Hematopoietic multipotent progenitor cell treated with erythropoietin and hydrocortisone succinate and interleukin-3 and kit ligand, for 17 days (in vitro differentiated cells): ENCODE measurements at regions not wholly inside any gene's neighbourhood (a gene's known extent, or its start where the extent isn't known, plus 50 kb on each side); places are given as distances from the start of the nearest gene placed in this dataset.

Experiments used
- DNase-seq: peaks from one replicate; pipeline ENCODE4 v3.0.0-alpha.2; 2015; ENCODE audit warnings: low spot score

DNA sequence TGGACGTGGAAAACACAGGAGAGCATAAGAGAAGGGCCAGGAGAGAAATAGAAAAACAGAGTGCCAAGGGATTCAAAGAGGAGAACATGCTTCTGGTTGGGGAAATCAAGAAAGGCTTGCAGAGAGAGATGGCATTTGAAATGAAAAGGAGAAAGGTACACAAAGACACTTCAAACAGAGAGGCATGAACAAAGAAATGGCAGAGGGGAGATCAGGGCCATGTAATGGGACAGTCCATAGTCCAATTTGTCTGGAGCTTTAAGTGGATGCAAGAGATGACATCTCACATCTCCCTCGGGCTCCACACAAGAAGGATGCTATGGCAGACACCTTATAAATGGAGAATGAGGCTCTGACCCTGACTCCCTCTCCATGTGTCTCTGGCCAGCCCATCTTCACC lies 331.1 kb downstream of the MLLT3 start:
- no peak for DNase-seq

DNA sequence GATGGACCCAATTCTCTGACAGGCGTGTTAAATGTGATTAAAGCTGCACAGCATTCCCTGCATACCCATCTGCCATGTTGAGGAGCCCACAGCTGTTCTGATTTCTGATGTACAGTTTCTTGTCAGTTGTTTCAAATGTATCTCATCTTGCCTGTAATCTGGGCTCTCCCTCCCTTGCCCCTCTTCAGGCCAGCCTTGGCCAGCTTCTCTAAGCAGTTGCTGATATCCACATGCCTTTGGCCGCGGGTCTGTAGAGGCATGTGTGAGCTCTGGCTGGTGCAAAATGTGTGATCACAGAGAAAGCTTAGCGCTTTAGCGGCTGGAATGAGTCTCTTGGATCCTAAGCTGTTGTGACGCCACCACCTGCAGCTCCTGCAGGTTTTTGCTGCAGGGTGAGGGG lies 332.0 kb downstream of the MLLT3 start:
- DNase-seq, result no peak

DNA sequence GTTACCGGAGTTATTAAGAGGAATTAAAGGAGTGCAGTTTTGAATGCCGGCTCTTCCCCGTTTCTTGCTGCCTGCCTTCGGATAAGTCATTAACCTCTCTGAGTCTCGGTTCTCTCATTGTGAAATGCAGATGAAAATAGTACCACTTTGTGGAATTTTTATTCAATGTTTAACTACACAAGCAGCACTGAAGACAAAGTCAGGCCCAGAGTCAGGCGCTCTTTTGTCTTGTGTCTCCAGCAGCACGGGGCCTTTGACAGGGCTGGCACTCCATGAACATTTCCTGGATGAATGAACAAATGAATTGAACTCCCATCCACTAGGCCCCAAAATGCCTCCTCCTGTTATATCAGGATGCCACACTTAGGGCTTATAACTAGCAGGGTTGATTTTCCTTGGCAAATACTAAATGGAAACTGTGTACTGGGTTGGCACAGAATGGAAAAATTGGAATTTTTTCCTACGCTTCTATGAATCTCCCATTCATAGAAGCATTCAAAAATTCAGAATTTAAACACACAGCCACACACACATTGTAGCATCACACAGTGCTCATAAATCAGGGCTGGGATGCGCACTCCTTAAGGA lies 332.8 kb downstream of the MLLT3 start:
- DNase-seq, result no peak

DNA sequence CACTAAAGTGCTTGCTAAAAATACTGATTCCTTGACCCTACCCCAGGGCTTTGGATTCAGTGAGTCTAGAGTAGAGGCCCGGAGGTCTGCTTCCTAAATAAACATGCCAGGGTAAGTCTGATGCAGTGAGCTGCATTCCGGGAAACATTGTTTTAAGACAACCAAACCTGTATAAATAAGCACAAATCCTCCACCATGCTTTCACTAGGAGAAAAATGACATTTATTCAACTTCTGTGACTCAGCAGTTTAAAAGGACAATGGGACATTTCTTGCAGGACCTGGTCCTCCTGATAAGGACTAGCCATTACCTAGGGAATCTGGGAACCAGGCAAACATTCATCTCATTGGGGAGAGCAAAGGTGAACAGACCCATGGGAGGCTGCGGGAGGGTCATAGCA lies 335.3 kb downstream of the MLLT3 start:
- DNase-seq, result no peak

DNA sequence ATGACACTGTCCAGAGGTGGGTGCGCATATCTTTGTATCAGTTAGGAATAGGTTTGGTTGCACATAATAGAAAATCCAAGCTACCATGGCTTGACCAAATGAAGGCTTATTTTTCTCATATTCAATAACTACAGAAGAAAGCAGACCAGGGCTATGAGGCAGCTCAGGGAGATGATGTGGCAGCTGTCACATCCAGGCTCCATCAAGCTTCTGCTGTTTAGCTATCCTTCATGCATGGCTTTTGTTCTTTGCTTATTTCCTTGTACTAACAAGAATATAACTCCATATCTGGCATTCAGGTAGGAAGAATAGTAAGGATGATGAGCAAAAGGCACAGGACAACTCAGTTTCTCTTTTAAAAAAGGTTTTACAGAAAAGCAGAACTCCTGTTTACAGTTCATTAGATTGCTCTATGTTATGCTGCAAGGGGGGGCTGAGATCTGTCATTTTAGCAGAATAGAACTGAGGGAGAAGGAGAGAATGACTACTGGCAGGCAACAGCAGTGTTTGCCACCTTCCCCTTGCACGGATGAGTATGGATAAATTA lies 336.1 kb downstream of the MLLT3 start:
- no peak for DNase-seq

DNA sequence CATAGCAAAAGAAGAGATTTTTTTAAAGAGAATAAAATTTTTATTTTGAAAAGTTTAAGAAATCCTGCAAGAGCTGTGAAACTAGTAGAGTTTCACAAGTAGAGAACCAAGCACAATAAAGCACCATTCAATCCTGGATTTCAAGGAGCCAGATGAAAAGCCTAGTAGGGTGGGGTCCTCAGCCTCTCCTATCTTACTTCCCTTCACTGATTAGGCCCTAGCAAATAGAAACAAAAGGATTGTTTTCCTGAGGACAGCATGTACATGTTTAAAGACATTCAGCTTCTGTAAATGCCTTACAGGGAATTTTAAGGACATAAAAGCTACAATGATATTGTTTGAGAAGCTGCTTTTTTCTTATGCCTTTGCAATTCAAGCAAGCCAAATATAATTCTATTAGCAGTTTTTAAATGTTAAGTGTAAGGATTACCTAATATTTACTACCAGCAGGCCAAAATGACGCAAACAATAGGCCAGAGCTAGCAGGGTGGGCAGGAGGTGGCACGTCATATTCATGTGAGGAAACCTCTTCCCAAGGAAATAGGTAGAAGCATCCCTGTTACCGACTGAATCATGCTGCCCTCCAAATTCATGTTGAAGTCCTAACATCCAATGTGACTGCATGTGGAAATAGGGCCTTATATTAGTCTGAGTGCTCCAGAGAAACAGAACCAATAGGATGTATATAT lies 337.6 kb downstream of the MLLT3 start:
- DNase-seq, result no peak

DNA sequence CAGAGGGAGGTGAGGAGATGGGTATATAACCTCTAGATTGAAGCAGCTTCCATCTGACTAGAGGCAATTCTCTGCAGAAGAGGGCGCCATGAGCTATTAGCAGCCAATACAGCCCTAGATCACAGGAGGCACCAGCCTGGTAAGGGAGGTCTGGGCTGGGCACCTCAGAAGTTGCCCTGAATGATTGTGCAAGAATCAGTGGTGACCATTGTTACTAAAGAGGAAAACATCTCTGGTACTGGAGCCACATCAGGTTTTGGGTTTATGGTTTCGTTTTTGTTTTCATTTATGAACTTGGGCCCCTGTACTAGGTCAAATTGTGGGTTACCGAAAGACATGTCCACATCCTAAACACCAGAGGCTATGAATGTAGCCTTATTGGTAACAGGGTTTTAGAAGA lies 342.0 kb downstream of the MLLT3 start:
- DNase-seq, result no peak

DNA sequence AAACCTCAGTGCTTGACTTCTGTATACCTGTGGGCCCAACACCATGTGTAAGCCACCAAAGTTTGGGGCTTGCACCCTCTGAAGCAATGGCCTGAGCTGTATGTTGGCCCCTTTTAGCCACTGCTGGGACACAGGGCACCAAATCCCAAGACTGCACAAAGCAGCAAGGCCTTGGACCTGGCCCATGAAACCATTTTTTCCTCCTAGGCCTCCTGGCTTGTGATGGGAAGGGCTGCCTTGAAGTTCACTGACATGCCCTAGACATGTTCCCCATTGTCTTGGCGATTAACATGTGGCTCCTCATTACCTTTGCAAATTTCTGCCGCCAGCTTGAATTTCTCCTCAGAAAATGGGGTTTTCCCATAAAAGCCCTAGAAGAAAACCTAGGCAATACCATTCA lies 345.5 kb downstream of the MLLT3 start:
- no peak for DNase-seq

DNA sequence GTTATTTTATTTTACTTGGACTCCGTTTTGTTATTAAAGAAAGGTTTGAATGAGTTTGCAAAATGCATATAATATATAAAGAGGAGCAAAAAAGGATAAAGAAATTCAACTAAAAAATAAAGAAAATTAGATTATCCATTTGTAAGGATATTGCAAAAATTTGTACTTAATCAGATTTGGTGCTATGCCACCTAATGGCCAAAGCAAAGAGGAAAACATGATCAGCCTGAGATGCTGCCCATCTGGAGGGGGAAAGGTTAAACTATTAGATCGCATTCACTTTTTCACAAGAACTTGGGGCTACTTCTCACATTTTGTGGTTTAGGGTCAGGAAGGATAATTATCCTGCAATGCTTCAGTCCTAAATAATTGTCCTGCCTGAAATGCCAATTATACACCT lies 350.6 kb downstream of the MLLT3 start:
- no peak for DNase-seq

DNA sequence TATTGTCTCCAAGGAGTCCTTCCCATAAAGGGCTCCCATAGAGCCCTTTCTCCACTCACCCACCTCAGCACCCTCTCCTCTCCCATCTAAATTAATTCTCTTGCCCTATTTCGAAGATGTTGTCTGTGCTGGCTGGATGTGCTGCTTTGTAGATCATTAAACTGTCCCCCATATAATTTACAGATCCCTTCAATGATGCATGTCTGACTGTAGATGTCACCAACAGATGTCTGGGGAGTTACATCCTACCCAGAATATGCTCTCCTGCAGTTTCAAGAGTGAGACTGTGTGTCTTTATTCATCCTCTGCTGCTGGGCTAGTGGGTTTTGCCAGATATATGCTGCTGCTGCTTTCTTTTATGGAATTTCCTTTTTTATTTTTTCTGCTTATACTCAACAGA lies 351.2 kb downstream of the MLLT3 start:
- no peak for DNase-seq

DNA sequence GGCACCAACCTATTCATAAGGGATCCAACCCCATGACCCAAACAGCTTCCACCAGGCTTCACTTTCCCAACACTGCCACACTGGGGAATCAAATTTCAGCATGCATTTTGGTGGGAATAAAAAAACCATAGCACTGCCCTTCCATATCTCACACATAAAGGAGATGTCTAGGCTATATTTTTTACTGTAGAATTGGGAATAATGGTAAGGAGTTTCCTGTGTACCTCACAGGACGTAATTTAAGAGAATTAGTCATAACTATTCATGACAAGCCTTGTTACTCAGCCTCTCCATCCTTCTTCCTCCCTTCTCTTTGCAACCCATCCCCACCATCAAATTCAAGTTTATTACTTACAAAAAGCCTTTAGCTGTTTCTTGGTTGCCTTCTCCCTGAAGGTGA lies 352.1 kb downstream of the MLLT3 start:
- DNase-seq, result no peak

DNA sequence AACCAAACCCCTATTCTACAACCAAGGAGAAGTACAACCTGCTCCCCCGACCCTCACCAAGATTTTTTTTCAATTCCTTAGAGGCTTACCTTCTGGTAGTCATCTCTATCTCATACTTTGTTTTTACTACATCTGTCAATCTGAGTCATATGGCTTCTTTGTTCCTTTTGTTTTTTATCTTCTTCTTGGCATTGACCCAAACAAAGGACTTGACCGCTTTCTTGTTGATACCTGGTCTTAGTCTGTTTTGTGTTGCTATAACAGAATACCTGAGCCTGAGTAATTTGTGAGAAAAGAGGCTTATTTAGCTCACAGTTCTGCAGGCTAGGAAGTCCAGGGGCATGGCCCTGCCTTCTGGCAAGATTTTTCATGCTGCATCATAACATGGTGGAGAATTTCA lies 352.7 kb downstream of the MLLT3 start:
- DNase-seq, result no peak

DNA sequence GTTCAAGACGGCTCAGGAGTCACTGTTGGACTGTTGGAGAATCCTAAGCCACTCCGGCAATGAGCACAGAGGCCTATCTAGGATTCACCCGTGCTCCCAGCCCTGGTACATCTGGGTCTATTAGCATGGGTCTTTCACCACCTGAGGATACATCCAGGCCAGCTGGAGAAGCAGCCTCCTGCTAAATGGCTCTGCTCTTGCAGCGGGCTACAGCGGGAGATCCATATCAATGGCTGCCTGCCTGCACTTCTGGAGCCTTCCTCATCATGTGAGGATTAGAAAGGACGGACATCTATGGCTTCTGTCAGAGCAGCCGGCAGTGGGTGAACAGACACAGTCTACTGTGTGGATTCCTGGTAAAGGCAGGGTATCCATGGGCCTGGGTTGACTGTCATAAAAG lies 357.4 kb downstream of the MLLT3 start:
- no peak for DNase-seq

DNA sequence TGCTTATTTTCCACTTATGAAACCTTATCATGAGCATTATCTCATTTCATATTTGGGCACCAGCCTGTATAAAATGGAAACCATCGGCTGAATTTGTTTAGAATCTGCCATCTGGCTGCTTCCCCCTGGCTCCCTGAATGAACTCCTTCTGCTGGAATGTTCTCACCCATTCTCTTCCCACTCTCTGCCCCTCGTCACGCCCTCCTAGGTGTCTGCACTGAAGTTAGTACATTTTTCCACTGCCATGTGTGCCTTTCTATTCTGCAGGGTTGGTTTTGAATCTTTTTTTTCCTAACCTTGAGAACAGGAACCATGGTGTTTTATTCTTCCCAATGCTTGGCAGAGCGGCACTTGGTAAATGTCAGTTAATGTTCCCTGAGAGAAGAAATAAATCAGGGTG lies 359.7 kb downstream of the MLLT3 start:
- DNase-seq, result no peak

DNA sequence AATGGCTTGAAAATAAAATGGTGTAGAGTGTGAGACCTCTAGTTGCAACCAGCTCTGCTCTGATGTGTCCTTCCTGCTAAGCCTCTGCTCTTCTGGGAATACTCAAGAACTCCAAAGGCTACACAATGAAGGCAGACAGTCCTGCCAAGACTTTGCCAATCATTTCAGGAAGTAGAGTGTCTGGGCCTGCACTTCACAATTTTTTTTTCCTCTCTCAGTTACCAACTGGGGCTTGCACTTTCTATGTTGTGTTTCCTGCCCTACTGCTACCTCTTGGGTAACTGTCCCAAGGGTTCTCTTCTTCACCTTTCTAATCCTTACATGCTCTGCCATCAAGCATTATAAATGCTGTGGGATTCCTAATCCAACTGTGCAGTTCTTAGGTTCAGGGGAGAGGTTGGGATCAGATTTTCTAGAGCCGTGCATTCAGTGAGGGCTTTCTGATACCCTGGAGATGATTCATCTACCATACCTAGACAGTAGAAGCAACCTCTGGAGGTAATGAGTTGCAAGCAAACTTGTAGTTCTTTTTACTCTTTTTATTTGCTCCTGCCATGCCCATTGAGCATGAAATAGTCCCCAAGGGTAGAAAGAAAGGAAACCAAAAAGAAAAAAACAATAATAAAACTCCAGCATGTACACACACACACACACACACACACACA lies 365.9 kb downstream of the MLLT3 start:
- no peak for DNase-seq

DNA sequence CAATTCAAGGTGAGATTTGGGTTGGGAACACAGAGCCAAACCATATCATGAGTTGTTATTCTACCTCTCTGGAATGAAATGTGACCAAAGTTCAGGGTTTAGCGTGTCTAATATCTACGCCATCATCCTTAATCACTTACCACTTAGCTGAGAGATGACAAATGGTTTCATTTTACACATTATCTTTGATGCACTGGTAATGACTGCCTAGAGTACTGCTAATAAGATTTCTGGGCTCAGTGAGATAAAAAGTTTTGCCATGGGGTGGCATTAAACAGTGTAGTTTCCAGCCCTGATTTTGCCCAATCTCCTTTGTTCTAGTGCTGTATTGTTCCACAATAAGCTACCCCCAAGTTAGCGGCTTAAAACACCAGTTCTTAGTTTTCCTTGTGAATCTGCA lies 367.2 kb downstream of the MLLT3 start:
- DNase-seq, result no peak

DNA sequence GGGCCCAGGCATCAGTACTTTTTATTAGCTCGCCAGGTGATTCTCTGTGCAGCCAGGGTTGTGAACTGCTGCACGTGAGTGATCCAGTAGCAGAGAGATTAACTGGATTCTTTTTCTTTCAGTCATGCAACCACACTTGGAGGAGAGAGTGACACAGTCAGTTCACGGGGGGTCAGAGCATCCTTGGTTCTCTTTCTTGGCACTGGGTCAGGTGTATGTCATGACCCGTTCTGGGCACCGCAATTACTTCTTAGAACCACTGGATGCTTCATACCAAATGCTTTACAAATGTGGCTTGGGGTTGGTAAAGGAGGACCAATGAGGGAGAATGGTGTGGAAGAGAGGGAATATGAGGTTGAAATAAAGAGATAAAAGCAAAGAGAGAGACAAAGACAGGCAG lies 368.7 kb downstream of the MLLT3 start:
- no peak for DNase-seq

DNA sequence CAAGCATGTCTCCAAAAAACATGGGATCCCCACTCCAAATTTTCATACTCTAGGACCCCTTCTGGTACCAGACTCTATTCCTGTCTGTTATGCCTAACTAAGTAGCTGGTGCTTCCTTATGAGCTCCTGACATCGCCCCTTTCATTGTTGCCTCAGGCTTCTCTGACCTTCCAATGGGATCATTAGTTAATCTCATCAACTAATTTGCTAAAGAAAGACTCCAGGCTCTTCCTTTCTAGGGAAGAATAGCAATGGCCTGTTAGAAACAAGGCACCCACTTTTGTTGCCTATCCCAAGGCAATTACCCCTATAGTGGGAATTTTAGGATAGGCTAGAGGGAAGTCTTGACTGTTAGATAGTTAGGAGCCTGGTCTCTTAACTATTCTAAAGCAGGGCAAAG lies 369.5 kb downstream of the MLLT3 start:
- no peak for DNase-seq

DNA sequence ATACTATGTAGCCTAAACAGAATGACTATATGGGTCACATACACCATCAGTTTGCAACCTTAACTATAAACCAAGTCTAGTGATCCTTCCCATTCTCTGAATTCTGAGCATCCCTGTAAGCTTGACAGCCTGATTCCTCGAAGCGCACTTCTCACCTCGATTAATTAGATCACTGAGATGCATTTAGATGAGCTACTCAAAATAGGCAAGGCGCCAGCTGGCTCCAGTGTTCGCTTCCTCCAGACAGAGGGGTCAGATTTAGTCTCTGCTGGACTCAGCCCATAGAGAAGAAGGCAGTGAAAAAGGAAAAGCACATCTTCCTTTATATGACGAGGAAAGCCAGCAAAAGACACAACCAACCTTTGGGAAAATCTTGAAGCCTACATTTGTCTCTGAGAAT lies 371.5 kb downstream of the MLLT3 start:
- no peak for DNase-seq

DNA sequence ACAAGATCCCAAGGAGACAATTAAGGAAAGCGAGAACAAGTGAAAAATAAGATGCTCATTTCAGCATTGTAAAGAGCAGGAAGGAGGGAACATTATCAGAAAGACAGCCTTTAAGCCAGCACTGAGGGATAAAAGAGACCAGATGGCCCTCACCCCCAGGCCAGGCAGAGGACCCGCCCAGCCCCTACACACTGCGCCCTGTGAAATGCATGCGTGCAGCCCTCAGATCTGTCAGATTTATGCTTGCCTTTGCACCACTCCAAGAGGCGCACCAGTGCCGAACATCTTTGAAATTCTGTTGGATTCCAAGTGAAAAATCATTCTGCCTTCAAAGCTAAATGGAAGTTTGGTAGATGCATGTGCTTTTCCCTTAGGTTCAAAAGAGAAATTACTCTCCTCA lies 378.0 kb downstream of the MLLT3 start:
- DNase-seq, result no peak

DNA sequence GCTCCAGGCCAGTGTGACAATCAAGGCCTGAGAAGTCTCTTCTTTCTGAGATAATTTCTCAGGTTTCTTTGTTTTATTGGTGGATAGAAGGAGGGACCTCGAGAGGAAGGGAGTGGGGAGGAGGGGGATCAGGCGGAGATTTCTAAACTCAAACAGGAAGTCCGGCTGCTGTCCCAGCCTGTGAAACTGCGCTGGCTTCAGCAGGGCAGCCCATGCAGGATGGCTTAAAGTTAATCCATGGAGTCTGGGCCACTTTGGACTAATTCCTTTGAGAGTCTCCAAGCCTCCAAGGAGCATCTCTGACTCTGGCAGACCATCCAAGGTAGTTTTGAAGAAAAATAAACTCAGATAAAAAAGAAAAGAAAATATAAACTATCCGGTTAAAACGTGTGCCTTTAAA lies 378.5 kb downstream of the MLLT3 start:
- no peak for DNase-seq

DNA sequence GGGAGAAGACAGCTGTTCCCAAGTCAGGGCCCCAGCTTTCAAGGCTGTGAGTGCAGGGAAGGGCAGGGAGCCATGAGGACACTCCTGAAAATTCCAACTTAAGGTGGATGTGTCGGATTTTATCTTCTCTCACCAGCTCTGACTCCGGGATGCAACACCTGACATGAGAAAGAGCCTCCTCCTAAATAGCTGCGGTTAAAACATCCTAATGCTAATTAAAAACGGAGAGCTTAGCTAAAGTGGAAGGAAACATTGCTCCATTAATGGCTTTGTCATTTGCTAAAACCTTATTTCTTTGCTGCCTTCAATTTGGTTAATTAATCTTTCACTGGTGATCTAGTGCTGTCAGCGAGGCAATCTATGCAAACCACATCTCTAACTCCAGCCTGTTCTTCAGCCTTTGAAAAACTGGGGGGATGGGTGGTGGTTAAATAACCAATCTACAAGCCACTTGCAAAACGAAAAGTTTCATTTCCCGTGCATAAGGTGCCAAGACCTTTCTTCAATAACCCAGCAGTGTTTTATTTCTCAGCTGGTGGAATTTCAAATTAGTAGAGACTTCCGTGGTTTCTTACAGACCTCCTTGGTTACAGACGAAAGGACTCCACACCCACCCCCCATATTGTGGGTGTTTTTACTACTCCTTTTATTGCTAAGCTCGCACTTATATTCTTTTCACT lies 379.6 kb downstream of the MLLT3 start:
- no peak for DNase-seq

DNA sequence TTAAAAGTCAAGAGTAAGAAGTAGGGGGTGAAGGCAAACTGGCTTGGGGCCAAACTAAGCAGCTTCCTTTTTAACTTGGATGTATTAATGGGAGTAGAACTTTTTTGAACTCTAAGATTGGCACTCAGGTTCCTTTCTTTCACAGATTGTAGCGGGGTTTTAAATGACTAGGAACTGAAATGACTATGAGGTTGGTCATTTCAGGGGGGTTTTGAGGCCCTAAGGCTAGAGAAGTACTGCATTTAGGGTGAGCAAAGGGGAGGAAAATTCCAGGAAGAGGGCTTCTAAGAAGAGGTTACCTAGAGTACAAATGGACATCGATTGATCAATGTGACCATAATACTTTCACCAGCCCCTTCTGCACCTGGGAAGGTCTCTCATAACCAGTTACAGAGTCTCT lies 381.8 kb downstream of the MLLT3 start:
- DNase-seq, result no peak
